ENCODE measurements at regions not wholly inside any gene's neighbourhood (a gene's known extent, or its start where the extent isn't known, plus 50 kb on each side); places are given as distances from the start of the nearest gene placed in this dataset.

DNA sequence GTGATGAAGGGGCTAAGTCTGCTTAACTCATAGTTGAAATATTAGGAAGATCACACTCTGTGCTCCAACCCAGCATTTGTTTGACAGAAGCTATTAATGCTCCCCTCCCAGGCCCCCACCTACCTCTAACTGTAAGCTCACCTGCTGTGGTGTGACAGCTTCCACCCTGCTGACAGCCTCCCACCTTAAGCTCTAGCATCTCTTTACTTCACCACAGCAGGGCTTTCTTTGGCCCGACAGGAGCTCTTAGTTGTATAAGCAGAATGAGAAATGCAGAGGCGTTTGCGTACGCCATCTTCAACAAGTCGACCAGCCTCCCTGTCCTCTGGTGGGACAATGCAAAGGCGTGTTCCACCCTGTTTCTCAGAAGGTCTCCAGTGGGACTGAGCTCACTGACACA, 80.1 kb upstream of the OSBPL8 start:
- no peak overlapping the region for H3K27ac ChIP-seq
- TF ChIP-seq, protein P1, sequence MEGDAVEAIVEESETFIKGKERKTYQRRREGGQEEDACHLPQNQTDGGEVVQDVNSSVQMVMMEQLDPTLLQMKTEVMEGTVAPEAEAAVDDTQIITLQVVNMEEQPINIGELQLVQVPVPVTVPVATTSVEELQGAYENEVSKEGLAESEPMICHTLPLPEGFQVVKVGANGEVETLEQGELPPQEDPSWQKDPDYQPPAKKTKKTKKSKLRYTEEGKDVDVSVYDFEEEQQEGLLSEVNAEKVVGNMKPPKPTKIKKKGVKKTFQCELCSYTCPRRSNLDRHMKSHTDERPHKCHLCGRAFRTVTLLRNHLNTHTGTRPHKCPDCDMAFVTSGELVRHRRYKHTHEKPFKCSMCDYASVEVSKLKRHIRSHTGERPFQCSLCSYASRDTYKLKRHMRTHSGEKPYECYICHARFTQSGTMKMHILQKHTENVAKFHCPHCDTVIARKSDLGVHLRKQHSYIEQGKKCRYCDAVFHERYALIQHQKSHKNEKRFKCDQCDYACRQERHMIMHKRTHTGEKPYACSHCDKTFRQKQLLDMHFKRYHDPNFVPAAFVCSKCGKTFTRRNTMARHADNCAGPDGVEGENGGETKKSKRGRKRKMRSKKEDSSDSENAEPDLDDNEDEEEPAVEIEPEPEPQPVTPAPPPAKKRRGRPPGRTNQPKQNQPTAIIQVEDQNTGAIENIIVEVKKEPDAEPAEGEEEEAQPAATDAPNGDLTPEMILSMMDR (IDR thresholded peaks at IDR 0.05): no peak

DNA sequence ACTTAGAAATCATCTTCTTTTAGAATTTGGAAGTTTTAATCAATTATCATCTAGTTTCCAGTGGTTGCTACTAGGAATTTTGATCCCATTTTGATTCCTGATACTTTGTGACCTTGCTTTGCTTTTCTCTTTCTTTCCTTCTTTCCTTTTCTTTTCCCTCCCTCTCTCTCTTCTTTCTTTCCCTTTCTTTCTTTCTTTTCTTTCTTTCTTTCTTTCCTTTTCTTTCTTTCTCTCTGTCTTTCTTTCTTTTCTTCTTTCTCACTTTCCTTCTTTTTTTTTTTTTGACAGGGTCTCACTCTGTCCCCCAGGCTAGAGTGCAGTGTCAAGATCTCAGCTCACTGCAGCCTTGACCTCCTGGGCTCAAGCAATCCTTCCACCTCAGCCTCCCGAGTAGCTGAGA, 81.5 kb upstream of the OSBPL8 start:
- no peak for DNase-seq (ENCODE audit: low spot score)
- TF ChIP-seq, protein P1 (IDR thresholded peaks at IDR 0.05): no peak
- no peak overlapping the region for H3K4me3 ChIP-seq
- H3K27ac ChIP-seq: no peak overlapping the region

More for the DNA sequence above, 80.1 kb upstream of the OSBPL8 start:
- H3K4me3 ChIP-seq: no peak overlapping the region
- no peak for DNase-seq (ENCODE audit: low spot score)

DNA sequence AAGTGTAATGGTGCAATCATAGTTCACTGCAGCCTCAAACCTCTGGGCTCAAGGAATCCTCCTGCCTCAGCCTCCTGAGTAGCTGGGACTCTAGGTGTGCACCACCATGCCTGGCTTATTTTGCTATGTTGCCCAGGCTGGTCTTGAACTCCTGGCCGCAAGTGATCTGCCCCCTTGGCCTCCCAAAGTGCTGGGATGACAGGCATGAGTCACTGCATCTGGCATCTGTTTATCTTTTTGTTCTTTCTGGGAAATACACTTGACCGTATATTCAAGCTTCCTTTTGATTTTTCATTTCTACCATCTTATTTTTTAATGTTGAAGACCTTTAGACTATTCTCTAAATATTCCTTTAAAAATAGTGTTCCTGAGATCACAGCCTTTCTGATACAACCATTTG, 82.4 kb upstream of the OSBPL8 start:
- Histone ChIP-seq H3K4me3 (no peak overlapping the region), H3K27ac (no peak overlapping the region)
- TF ChIP-seq, protein P1 (IDR thresholded peaks at IDR 0.05): no peak
- DNase-seq (ENCODE audit: low spot score): no peak

DNA sequence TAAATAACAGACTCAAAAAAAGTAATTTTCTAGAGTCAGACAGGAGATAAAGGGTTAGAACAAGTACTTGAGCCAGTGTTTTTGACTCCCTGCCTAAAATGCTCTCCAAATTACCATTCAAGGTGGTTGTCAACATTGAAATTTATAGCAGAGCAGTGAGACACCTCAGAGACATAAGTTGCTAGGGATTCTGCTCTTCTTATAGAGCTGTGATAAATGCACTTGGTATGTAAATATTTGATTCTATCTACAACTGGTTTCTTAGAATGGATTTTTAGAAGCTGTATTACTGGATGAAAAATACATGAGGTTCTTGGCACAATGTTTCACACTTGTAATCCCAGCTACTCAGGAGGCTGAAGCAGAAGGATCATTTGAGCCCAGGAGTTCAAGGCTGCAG, 83.9 kb upstream of the OSBPL8 start:
- no peak for DNase-seq (ENCODE audit: low spot score)
- H3K27ac ChIP-seq: no peak overlapping the region
- H3K4me3 ChIP-seq: no peak overlapping the region
- TF ChIP-seq, protein P1 (IDR thresholded peaks at IDR 0.05): no peak

DNA sequence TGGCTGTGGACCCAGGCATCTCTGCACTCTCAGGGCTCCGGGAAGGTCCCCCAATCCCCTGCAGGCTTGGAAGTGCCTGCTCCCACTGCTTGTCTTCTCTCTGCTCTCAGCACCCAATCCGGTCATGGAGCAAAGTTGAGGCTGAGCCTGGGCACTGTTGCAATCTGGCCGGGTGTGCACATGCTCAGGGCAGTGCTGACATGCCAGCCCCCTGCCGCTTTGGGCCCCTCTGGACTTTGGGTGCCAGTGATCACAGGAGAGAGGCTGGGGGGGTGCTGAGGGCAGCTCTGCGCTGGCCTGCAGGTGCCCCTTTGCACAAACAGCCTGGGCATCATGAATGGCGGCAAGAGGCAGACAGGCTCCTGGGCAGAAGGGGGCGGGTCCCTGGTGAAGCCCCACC, 85.4 kb upstream of the OSBPL8 start:
- H3K27ac ChIP-seq: no peak overlapping the region
- TF ChIP-seq, protein P1 (IDR thresholded peaks at IDR 0.05): no peak
- no peak for DNase-seq (ENCODE audit: low spot score)
- H3K4me3 ChIP-seq: no peak overlapping the region

DNA sequence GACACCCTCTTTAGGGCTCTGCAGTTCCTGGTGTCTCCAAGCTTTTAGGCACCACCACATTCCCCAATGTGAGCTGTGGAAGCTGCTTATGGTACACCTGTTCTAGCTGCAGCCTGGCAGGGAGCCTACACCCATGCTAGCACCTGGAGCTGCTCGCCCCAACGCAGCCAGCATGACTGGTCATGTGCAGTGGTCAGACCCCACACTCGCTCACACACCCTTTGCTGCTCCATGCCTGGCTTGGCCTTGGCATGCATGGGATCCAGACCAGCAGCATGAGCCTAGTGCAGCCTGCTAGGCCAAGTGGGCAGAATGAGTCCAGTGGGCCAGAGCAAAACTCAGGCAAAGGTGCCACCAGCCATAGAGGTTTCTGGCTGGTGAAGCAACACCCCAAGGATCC, 86.4 kb upstream of the OSBPL8 start:
- no peak for DNase-seq (ENCODE audit: low spot score)
- H3K4me3 ChIP-seq: no peak overlapping the region
- H3K27ac ChIP-seq: no peak overlapping the region
- TF ChIP-seq, protein P1 (IDR thresholded peaks at IDR 0.05): no peak

DNA sequence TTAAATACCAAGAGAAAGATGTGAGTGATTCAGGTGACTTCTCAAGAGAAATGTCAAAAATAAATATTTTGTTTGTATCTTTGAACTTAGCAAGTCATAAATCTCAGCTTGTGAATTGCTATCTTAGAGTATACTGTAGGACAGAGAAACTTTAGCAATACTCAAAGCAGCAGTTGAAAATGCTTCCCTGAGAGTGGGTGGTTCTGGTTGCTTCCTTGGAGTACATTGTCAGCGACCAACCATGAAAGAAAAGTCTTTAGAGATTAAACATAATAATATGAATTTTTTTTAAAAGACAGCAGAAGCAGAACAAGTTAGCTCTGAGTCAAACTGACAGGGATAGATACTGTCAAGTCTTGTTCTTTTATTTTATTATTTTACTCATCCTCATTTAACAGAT, 86.8 kb upstream of the OSBPL8 start:
- no peak overlapping the region for H3K4me3 ChIP-seq
- H3K27ac ChIP-seq: no peak overlapping the region
- DNase-seq (ENCODE audit: low spot score): no peak
- TF ChIP-seq, protein P1 (IDR thresholded peaks at IDR 0.05): no peak
